Peyer's patch (tissue), 4 donors: ENCODE measurements at regions not wholly inside any gene's neighbourhood (a gene's known extent, or its start where the extent isn't known, plus 50 kb on each side); places are given as distances from the start of the nearest gene placed in this dataset.

Experiments
- POLR2A ChIP-seq, 2 donors: fragments of 450-650 bp; IDR thresholded peaks; one replicate each; pipeline ENCODE4 v1.5.1; 2017; ENCODE audit warnings: antibody characterized with exemption in 2 of 2, mild to moderate bottlenecking in 2 of 2, moderate library complexity in 2 of 2
- TF ChIP-seq, protein P1 (sequence below), 6 experiments: fragments of 450-650 bp in 4 of 6; fragments of 200-600 bp in 2 of 6; sonication (generic) in 1 of 6; IDR thresholded peaks; one replicate each; pipeline ENCODE4 v1.5.1; 2017 to 2019; ENCODE audit warnings: antibody characterized with exemption in 6 of 6, mild to moderate bottlenecking in 3 of 6, moderate library complexity in 1 of 6

- TF ChIP-seq, protein P1, sequence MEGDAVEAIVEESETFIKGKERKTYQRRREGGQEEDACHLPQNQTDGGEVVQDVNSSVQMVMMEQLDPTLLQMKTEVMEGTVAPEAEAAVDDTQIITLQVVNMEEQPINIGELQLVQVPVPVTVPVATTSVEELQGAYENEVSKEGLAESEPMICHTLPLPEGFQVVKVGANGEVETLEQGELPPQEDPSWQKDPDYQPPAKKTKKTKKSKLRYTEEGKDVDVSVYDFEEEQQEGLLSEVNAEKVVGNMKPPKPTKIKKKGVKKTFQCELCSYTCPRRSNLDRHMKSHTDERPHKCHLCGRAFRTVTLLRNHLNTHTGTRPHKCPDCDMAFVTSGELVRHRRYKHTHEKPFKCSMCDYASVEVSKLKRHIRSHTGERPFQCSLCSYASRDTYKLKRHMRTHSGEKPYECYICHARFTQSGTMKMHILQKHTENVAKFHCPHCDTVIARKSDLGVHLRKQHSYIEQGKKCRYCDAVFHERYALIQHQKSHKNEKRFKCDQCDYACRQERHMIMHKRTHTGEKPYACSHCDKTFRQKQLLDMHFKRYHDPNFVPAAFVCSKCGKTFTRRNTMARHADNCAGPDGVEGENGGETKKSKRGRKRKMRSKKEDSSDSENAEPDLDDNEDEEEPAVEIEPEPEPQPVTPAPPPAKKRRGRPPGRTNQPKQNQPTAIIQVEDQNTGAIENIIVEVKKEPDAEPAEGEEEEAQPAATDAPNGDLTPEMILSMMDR (IDR thresholded peaks at IDR 0.05): no peak
- TF ChIP-seq POLR2A (IDR thresholded peaks at IDR 0.05): no peak
Measured at GRCh38 chr10:78184851-78185692, 151.4 kb downstream of the RPS24 start.
